ENCODE measurements at regions not wholly inside any gene's neighbourhood (a gene's known extent, or its start where the extent isn't known, plus 50 kb on each side); places are given as distances from the start of the nearest gene placed in this dataset.

DNA sequence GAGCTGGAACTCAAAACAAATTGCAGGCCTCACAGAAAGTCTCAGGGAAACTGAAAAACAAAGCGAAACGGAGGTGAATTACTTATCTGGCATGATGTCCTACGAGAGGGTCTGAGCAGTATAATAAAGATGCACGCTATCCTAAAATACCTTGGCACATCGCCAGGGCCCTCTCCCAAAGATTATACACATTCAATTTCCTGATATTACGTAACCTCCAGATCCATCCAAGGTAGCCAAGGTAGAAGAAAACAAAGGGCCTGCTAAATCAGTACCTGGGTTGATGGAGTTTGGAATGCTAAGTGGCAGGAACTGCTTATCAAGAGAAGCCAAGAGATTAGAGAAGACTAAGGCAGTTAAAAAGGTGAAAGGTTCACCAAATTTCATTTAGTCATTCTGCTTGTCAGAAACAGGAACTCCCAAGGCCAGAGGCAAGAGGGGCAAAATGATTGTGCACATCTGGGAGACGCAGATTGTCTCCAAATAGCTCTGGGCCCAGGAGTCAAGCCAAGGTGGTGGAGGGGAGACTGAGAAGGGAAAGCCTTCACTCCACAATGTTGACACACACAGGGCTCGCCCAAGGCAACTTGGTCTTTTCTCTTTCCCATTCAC lies 236.8 kb upstream of the ATP5MC3 start:
- no peak overlapping the region for H3K9ac ChIP-seq (ENCODE audit: low read length)
- DNase-seq (ENCODE audit: low read depth, low spot score) (no peak), ATAC-seq (no peak)
- no peaks in the 10 kb centered on the region for H3K4me1 ChIP-seq (ENCODE audit: control insufficient read depth in 1 of 2, insufficient read depth in 2 of 2, low read length in 2 of 2)
- ChIA-PET RAD21 (ENCODE audit: low non-redundant PET in 1 of 2, low total read pairs in 2 of 2, uncharacterized antibody in 2 of 2, unreplicated experiment in 2 of 2) (no interaction called here), CTCF (no interaction called here), POLR2A (no interaction called here)
- intact Hi-C loops (cut with micrococcal nuclease): no loop called here
- H3K36me3 ChIP-seq (ENCODE audit: control insufficient read depth in 1 of 2, insufficient read depth in 2 of 2, low read length in 2 of 2): no peaks in the 10 kb centered on the region
- H3K27me3 ChIP-seq (ENCODE audit: insufficient read depth, low read length): no peaks in the 10 kb centered on the region
- H3K4me3 ChIP-seq (replicated peaks in 1 of 2; ENCODE audit: low read depth in 1 of 2, low read length in 2 of 2): no peak overlapping the region
- H3K27ac ChIP-seq (ENCODE audit: low read depth, low read length): no peak overlapping the region
- no peak overlapping the region for H2AFZ ChIP-seq (ENCODE audit: low read depth, low read length, poor library complexity, severe bottlenecking)
- no peak overlapping the region for H3K4me2 ChIP-seq (ENCODE audit: low read length)
- H3K79me2 ChIP-seq (ENCODE audit: insufficient read depth, low read length): no peaks in the 10 kb centered on the region
- H3K9me2 ChIP-seq (ENCODE audit: insufficient read depth): no peaks in the 10 kb centered on the region
- TF ChIP-seq, protein P1, sequence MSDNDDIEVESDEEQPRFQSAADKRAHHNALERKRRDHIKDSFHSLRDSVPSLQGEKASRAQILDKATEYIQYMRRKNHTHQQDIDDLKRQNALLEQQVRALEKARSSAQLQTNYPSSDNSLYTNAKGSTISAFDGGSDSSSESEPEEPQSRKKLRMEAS (IDR thresholded peaks at IDR 0.05): no peak
- TF ChIP-seq, protein P2, sequence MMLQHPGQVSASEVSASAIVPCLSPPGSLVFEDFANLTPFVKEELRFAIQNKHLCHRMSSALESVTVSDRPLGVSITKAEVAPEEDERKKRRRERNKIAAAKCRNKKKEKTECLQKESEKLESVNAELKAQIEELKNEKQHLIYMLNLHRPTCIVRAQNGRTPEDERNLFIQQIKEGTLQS (IDR thresholded peaks at IDR 0.05): no peak
- TF ChIP-seq ZFX (IDR thresholded peaks at IDR 0.05): no peak
- no peak for TF ChIP-seq POLR2AphosphoS5 (IDR thresholded peaks at IDR 0.05; ENCODE audit: low read depth, low read length)
- TF ChIP-seq JUND (IDR thresholded peaks at IDR 0.05): no peak
- TF ChIP-seq, protein P3, sequence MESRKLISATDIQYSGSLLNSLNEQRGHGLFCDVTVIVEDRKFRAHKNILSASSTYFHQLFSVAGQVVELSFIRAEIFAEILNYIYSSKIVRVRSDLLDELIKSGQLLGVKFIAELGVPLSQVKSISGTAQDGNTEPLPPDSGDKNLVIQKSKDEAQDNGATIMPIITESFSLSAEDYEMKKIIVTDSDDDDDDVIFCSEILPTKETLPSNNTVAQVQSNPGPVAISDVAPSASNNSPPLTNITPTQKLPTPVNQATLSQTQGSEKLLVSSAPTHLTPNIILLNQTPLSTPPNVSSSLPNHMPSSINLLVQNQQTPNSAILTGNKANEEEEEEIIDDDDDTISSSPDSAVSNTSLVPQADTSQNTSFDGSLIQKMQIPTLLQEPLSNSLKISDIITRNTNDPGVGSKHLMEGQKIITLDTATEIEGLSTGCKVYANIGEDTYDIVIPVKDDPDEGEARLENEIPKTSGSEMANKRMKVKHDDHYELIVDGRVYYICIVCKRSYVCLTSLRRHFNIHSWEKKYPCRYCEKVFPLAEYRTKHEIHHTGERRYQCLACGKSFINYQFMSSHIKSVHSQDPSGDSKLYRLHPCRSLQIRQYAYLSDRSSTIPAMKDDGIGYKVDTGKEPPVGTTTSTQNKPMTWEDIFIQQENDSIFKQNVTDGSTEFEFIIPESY (IDR thresholded peaks at IDR 0.05; ENCODE audit: extremely low read depth, insufficient replicate concordance, low read length): no peak
- TF ChIP-seq EZH2 (IDR thresholded peaks at IDR 0.05): no peak
- TF ChIP-seq EGR1 (IDR thresholded peaks at IDR 0.05; ENCODE audit: low read depth): no peak
- TF ChIP-seq CEBPB (IDR thresholded peaks at IDR 0.05; ENCODE audit: low read depth): no peak
- BruUV-seq (replicated peaks): no TSS peak
- H3K9me3 ChIP-seq (ENCODE audit: control insufficient read depth in 1 of 2, insufficient read depth in 1 of 2, low read depth in 1 of 2, low read length in 2 of 2): no peaks in the 10 kb centered on the region
- no peaks in the 10 kb centered on the region for H4K20me1 ChIP-seq (ENCODE audit: insufficient read depth)
